Body of pancreas (tissue), 4 donors: ENCODE measurements at regions not wholly inside any gene's neighbourhood (a gene's known extent, or its start where the extent isn't known, plus 50 kb on each side); places are given as distances from the start of the nearest gene placed in this dataset.

Experiments
- CTCF ChIP-seq, 7 experiments: fragments of 450-650 bp in 4 of 7; fragments of 200-600 bp in 3 of 7; sonication (generic) in 3 of 7; IDR thresholded peaks; one replicate each; pipeline ENCODE4 v1.5.1; 2016 to 2019; ENCODE audit warnings: antibody characterized with exemption in 7 of 7
- POLR2A ChIP-seq, 3 donors: fragments of 450-650 bp; IDR thresholded peaks; one replicate each; pipeline ENCODE4 v1.6.1; 2016; ENCODE audit warnings: antibody characterized with exemption in 3 of 3, mild to moderate bottlenecking in 2 of 3

- TF ChIP-seq CTCF (IDR thresholded peaks at IDR 0.05) (no peak), POLR2A (IDR thresholded peaks at IDR 0.05) (no peak)
Observed at GRCh38 chr2:139526781-139527180, 746.6 kb upstream of the NXPH2 start.
